Thyroid gland (tissue), 4 donors: ENCODE measurements at regions not wholly inside any gene's neighbourhood (a gene's known extent, or its start where the extent isn't known, plus 50 kb on each side); places are given as distances from the start of the nearest gene placed in this dataset.
"Not testable (repeated sequence)": the region's sequence is repeated elsewhere in the genome, so short reads cannot be mapped to it uniquely, and the experiment has no call there.

Source experiments
- CTCF ChIP-seq, 6 experiments: fragments of 200-600 bp in 3 of 6; fragments of 450-650 bp in 3 of 6; sonication (generic) in 3 of 6; IDR thresholded peaks; one replicate each; pipeline ENCODE4 v1.5.1; 2016 to 2019; ENCODE audit warnings: antibody characterized with exemption in 6 of 6, mild to moderate bottlenecking in 2 of 6, inconsistent platforms in 1 of 6, moderate library complexity in 1 of 6
- POLR2A ChIP-seq, 2 donors: fragments of 450-650 bp; IDR thresholded peaks; one replicate each; pipeline ENCODE4 v1.6.1; 2017; ENCODE audit warnings: antibody characterized with exemption in 2 of 2, mild to moderate bottlenecking in 2 of 2, moderate library complexity in 1 of 2

- TF ChIP-seq CTCF, POLR2A (IDR thresholded peaks at IDR 0.05): not testable (repeated sequence)
Measured at GRCh38 chr5:89779734-89780133, 629.8 kb downstream of the CETN3 start.
